LNCAP (cell line): ENCODE measurements at regions not wholly inside any gene's neighbourhood (a gene's known extent, or its start where the extent isn't known, plus 50 kb on each side); places are given as distances from the start of the nearest gene placed in this dataset.

Experiments
- TF ChIP-seq, protein P1 (sequence below): fragments of 450-650 bp; IDR thresholded peaks from 2 replicates; pipeline ENCODE4 v1.5.1; 2017; ENCODE audit warnings: mild to moderate bottlenecking

GRCh38 chr12:74885775-74886174, 323.9 kb downstream of the KCNC2 start:
- TF ChIP-seq, protein P1, sequence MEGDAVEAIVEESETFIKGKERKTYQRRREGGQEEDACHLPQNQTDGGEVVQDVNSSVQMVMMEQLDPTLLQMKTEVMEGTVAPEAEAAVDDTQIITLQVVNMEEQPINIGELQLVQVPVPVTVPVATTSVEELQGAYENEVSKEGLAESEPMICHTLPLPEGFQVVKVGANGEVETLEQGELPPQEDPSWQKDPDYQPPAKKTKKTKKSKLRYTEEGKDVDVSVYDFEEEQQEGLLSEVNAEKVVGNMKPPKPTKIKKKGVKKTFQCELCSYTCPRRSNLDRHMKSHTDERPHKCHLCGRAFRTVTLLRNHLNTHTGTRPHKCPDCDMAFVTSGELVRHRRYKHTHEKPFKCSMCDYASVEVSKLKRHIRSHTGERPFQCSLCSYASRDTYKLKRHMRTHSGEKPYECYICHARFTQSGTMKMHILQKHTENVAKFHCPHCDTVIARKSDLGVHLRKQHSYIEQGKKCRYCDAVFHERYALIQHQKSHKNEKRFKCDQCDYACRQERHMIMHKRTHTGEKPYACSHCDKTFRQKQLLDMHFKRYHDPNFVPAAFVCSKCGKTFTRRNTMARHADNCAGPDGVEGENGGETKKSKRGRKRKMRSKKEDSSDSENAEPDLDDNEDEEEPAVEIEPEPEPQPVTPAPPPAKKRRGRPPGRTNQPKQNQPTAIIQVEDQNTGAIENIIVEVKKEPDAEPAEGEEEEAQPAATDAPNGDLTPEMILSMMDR, result no peak

DNA sequence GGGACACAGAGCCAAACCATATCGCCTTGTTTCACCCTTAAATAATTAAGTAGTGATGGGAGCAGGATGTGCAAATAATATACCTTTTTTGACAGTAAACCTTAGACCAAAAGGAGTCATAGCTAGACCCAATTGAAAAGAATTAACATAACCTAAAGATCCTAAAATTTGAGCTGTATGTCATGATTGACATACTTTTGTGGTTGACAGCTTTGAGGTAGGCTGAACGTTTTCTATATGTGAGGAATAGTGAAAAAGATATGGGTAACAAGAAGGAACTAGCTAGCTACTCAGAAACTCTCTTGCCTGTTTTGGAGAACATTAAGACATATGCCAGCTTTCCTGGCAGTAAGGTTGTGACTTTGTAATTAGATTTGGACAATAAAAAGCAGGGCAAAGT, 320.6 kb downstream of the KCNC2 start:
- TF ChIP-seq, protein P1, result no peak

- TF ChIP-seq, protein P1, result no peak
Measured at GRCh38 chr12:74889563-74890236, 319.9 kb downstream of the KCNC2 start.

- TF ChIP-seq, protein P1, result no peak
Measured at GRCh38 chr12:74890237-74890599, 319.4 kb downstream of the KCNC2 start.

GRCh38 chr12:74891083-74891668, 318.5 kb downstream of the KCNC2 start:
- TF ChIP-seq, protein P1, result no peak

DNA sequence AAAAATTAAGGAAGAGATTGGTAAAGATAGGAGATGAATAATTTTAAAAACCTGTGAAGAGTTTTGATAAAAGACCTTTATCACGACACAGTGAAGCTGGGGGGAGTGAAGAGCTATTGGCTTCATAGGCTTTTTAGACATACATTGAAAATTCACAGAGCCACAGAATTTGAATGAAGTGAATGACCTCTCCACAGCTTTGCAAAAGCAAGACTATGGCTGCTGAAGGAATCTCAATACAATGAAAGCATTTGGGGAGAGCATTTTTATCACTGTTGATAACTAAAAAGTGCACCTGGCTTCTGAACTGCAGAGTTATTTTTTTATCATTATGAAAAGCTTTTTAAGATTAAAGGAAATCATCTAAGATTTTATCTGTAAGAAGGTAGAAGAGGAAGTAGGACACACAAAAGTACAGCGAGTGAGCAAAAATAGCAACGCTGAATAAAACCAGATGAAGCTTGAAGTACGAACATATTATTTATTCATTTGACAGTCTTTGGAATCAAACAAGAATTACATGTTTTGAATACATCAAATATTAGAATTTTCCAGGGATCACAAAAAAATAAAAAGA, 317.5 kb downstream of the KCNC2 start:
- TF ChIP-seq, protein P1, result no peak

- TF ChIP-seq, protein P1, result no peak
Measured at GRCh38 chr12:74896186-74896585, 313.5 kb downstream of the KCNC2 start.
